NCI-H2196 treated with DMSO at 0.1 percent for 48 hours (cell line): ENCODE measurements at regions not wholly inside any gene's neighbourhood (a gene's known extent, or its start where the extent isn't known, plus 50 kb on each side); places are given as distances from the start of the nearest gene placed in this dataset.
"Not testable (repeated sequence)": the region's sequence is repeated elsewhere in the genome, so short reads cannot be mapped to it uniquely, and the experiment has no call there.

Source experiments
- DNase-seq: peaks from one replicate; lab custom pipeline; 2025; ENCODE audit not compliant: unreplicated experiment; lab: John Stamatoyannopoulos, UW

DNA sequence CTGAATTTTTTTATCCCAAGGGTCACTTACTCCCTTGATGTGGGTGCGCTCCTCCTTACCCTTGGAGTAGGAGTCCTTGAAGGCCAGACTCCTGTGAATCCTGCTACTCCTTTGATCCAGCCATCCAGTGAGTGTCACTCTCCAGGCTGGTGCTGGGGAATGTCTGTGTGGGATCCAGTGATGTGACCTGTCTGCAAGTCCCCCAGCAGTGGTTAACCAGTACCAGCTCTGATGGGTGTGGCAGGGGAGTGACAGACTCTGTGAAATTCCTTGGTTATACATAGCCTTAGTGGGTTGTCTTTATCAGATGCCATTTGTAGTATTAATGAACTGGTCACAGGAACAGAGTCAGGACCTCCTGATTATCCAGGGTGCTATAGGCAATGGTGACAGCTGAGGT is 409.5 kb upstream of the LMO3 start:
- DNase-seq: no peak

DNA sequence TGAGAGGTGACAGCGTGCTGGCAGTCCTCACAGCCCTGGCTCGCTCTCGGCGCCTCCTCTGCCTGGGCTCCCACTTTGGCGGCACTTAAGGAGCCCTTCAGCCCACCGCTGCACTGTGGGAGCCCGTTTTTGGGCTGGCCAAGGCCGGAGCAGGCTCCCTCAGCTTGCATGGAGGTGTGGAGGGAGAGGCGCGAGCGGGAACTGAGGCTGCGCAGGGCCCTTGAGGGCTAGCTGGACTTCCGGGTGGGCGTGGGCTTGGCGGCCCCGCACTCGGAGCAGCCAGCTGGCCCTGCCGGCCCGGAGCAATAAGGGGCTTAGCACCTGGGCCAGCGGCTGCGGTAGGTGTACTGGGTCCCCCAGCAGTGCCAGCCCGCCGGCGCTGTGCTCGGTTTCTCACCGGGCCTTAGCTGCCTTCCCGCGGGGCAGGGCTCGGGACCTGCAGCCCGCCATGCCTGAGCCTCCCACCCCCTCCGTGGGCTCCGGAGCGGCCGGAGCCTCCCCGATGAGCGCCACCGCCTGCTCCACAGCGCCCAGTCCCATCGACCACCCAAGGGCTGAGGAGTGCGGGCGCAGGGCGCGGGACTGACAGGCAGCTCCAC is 401.6 kb upstream of the LMO3 start:
- DNase-seq: not testable (repeated sequence)

DNA sequence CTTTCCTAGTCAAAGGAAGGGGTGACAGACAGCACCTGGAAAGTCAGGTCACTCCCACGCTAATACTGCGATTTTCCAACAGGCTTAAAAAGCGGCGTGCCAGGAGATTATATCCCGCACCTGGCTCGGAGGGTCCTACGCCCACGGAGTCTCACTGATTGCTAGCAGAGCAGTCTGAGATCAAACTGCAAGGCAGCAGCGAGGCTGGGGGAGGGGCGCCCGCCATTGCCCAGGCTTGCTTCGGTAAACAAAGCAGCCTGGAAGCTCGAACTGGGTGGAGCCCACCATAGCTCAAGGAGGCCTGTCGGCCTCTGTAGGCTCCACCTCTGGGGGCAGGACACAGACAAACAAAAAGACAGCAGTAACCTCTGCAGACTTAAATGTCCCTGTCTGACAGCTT is 392.6 kb upstream of the LMO3 start:
- DNase-seq: not testable (repeated sequence)

DNA sequence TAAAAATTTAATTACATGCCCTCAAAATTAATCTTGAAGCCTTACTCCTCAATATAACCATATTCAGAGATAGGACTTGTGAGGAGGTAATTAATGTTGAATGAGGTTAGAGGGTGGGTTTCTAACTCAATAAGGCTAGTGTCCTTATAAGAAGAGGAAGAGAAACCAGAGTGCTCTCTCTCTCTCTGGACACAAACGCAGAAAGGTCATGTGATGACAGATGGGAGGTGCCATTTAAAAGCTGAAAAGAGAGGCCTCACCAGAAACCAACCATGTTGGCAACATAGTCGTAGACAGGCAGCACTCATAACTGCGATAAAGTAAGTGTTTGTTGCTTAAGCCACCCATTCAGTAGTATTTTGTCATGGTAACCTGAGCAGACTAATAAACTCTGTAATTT is 378.5 kb upstream of the LMO3 start:
- DNase-seq: no peak

DNA sequence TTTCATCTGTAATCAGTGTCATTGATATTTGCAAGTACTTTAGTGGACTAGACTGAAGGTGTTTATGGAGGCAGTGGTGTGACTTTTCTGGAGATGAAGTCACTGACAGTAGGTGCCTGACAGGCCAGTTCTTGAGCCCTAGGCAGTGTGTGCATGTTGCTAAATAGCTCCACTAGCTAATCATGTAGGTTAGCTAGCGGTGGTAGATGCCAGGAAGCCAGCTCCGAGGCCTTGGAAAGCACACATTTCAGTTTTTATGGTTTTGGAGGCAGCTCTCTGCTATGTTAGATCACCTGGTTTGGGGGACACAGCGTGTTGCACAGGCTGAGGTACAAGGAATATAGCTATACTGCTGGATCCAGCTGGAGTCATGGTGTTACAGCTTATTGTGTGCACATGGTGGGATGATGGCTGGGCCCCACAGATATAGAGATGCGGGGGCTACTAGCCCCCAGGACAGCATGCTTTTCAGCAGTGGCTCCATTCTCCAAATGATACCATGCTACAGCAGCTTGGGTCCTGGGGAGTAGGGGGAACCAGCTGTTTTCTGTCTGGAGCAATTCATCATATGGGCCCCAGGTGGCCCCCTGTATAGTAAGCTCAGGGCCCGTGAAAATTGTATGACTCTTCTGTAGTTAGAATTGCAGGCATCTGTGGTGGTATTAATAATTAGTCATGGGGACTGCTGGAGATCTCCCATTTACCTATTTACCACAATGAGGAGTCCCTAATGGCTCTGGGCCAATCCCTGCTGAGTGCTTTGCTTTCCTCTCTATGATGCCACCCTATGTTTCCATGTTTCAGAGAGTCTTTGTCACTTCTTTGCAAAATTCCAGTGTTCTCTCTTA is 367.2 kb upstream of the LMO3 start:
- no peak for DNase-seq

DNA sequence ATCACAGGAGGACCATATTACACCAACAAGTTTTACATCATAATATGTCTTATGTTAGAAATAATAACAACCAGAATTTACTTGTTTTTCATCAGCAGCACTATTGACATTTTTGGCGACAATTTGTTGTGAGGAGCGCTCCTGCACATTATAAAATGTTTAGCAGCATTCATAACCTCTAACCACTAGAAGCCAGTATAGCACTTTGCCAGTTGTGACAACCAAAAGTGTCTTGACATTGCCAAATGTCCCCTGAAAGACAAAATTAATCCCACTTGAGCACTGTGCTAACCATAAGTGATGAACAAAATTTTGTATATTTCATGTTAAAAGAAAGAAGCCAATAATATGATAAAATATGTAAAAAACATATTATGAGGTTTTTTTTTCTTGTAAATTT is 356.9 kb upstream of the LMO3 start:
- DNase-seq: no peak

DNA sequence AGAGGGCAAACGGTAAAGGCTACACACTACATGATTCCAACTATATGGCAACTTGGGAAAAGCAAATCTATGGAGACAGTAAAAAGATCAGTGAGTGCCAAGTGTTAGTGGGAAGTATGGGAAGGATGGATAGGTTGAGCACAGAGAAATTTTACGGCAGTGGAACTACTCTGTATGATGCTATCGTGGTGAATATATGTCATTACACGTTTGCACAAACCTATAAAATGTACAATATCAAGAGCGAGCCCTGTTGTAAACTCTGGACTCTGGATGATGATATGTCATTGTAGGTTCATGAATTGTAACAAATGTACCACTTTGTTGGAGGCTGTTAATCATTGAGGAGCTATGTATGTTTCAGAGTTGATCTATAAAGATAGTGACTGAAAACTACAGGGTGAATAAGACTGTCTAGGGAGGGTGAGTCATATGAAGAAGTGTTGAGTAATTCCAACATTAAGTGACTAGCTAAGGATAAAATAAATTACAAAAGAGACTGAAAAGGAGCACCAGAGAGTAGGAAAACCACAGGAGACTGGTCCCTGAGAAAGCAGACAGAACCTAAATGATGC is 349.2 kb upstream of the LMO3 start:
- no peak for DNase-seq

DNA sequence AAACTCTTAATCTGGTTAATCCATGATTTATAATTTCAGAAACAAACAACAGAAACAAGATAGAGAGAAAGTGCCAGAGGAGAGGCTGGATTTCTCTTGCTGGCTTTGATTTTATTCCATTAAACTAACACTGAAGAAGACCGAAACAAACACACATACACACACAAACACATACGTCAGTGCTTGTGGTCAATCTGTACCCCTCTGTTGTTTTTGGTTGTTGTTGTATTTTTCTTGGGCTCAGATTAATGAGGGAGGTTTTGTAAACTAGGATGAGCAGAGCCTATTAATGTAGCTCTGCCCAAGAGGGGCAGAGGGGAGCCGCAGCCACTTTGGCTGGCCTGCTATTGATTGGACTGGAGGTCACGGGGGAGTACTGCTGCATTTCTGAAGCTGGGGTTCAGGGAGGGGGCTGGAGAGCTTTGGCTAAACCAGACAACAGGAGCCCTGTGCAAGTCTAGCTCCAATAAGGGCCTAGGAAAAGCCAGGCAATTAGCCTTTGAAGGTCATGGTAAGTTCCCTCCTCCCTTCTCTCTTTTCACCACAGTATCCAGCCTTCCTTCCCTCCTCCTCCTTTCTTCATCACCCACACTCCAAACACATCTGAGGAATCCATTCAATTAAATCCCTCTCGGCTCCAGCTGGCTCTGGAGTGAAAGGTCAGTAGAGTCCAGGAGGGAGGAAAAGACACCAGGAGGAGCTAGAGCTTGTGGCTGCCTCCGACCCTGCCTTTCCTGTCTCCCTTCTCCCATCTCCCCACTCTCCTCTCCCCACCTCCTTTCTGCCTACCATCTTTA is 344.1 kb upstream of the LMO3 start:
- no peak for DNase-seq

DNA sequence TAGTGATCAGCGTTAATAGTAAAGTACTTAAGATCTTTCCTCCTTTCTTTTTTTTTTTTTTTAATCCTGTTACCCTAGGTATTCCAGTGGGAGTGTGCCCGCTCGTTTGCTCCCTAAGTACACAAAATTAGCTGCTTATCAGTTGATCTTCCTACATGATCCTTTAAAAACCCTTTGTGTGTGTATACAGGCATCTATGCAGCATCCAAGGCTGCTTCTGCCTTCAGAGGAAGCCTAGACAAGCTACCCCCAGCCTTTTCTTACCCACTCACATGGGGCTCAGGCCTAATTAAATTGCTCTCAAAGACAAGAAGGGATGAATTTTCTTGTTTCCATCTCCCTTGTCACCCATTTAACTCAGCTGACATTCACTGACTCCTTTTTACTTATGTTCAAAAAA is 343.4 kb upstream of the LMO3 start:
- DNase-seq: no peak

DNA sequence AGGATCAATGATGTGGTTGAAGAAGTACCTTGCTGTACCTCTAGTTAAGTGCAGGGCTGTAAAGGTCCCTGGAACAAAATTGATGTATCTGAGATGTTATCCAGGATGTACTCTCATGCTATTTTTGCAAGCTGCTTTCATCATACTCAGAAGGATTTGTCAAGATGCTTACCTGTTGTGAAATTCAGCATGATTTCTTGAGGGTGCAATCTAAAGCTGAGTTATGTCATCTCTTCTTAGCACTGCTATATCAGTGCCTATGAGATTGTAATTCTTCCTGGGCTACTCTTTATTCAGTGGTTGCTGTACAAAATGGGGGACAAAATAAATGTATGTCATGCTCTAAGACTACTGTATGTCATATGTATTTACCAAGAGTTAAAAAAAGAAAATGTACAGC is 340.7 kb upstream of the LMO3 start:
- DNase-seq: no peak

DNA sequence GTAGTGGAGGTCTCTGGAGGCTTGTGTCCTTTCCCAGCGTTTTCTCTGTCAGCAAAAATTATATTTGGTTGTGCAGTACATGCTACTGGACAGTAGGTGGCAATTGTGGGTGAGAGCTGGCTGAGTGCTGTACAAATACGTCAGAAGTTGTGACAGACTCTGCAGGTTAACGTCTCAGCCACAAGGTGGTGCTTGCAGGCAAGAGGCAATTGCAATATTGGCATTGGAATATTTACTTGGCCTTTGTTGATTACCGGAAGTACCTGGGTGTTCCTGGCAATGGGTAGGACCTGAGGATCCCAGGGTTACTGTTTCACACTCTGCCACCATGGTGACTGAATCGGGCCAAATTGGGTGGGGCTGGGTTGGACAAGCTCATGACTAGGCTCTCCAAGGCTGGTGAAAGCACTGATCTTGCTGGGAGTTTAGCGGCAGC is 333.9 kb upstream of the LMO3 start:
- DNase-seq: peak; percentile 1

DNA sequence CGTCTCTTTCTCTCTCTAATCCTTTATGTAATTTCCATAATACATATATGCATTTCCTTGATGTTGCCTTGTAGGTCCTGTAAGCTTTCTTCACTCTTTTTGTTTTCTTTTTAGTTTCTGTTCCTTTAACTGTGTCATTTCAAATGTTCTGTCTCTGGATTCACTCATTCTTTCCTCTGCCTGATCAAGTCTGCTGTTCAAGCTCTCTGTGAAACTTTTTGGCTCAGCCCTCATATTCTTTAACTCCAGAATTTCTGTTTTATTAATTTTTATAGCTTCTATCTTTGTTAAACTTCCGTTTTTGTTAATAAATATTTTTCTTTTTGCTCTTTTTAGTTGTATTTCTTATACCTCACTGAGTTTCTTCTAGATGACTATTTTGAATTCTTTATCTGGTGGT is 321.3 kb upstream of the LMO3 start:
- no peak for DNase-seq

DNA sequence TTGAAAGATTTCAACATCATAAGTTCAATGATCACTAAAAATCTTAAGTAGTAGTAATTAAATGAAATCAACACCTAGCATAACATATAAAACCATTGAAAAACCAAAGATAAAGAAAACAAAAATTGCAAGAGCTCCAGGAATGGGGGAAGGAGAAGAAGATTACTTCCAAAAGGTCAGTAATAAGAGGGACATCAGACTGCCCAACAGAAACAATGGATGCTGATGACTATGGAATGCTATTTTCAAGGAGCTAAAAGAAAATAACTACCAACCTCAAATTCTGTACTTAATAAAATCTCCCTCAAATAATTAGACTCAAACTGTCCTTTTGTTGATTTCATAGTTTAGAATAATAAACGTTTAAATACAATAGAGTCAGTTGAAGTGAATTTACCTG is 314.5 kb upstream of the LMO3 start:
- no peak for DNase-seq

DNA sequence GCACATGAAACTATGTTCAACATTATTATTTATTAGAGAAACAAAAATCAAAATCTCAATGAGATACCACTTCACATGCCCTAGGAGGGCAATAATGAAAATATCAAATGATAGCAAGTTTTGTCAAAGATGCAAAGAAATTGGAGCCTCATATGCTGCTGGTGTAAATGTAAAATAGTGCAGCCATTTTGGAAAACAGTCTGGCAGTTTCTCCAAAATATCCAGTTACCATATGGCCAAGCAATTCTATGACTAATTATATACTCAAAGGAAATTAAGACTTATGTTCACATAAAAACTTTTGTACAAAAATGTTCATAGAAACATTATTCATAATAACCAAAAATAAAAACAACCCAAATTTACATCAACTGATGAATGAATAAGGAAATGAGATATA is 313.6 kb upstream of the LMO3 start:
- no peak for DNase-seq

DNA sequence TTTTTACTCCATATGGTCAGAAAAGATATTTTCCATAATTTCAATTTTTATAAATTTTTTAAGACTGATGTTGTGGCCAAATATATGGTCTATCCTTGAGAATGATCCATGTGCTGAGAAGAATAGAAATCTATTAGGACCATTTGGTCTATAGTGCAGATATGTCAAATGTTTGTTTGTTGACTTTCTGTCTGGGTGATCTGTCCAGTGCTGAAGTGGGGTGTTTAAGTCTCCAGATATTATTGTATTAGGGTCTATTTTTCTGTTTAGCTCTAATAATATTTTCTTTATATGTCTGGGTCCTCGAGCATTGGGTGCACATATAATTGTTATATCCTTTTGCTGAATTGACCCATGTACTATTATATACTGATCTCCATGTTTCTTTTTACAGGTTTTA is 308.9 kb upstream of the LMO3 start:
- DNase-seq: no peak

DNA sequence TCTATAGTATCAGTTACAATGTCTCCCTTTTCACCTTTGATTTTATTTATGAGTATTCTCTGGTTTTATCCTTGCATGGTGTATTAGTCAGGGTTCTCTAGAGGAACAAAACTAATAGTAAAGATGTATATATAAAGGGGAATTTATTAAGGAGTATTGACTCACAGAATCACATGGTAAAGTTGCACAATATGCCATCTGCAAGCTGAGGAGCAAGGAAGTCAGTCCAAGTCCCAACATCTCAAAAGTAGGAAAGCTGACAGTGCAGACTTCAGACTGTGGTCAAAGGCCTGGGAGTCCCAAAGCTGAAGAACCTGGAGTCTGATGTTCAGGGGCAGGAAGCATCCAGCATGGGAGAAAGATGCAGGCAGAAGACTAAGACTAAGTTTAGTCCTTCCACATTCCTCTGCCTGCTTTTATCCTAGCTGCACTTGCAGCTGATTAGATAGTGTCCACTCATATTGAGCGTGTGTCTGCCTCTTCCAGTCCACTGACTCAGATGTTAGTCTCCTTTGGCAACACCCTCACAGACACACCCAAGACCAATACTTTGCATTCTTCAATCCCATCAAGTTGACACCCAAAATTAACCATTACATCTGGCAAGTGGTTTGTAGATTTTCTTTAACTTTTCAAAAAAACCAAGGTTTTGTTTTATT is 308.0 kb upstream of the LMO3 start:
- no peak for DNase-seq

DNA sequence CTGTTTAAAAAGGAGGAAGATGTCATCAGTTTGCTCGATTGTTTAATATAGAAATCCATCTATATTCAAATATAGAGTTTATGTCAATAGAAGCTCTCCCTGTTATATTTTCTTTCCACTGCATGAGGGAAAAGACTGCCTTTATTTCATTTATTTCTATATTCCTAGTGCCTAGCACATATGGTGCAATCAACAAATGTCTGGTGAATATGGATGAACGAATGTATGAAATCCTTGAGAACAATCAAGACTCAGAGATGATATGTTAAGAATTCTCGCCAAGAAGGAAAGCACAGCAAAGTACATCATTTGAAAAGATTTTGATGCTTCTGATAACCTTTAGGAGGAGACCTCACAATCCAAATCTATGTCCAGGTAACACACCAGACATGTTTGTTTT is 296.0 kb upstream of the LMO3 start:
- DNase-seq: no peak

DNA sequence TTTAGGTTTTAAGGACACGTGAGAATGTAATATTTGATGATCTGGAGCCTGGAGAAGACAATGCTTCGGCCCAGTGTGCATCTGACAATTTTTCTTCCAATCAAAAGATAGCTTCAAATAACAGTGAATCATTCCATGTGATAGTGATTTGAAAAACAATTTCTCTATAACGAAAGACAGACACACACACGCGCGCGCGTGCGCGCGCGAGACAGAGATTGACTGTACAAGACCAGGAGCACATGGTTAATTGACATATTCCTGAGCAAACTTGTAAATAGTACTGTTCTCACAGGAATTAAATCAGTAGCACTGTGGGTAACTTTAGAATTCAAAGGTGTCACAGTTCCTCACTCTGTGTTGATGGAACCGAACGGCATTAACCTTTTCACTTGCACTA is 287.5 kb upstream of the LMO3 start:
- no peak for DNase-seq

DNA sequence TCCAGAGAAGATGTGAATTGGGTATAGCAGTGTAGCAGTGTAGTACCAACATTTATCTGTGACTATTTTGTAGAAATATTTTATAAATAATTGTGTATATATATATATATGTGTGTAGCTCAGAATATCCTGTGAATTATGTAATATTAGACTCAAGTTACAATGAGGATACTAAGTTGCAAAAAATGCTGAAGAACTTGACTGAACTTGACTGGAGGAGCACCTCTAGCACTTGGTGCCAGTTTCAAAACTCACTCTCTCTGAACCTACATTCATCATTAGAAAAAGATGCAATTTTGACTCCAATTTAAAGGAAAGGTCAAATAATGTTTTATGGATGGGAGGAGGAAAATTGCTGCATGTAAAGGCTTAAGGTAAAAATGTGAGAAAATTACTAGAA is 285.7 kb upstream of the LMO3 start:
- DNase-seq: no peak

DNA sequence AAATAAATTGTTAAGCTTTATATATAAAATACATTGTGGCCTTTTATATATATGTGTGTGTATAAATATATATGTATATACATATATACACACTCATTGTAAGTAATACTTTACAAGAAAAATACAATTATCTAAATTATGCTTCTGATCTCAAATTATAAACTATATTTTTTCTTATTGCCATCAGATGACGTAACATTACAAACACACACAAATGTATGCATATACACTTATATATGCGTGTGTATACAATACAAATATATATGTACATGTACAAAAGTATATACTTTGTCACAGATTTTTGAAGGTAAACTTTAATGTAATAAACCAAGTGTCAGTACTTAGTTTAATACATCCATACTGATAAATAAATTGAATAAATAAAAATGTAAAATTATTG is 278.9 kb upstream of the LMO3 start:
- no peak for DNase-seq

DNA sequence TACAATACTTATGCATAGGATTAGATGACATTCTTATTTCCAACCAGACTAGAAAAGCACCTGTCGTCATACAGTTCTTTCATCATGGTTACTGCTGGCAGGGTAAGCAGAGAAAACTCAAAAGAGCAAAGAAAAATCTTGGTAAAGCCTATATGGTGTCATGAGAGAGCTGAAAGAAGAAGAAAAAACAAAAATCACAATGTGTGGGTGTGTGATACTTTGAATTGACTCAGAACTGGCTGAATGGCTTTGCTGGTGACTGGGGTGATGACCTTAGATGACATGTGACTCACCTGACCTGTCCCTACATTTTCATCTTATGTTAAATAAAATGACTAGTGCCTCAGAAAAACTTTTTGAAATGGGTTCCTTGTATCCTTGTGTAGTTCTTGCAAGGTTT is 278.1 kb upstream of the LMO3 start:
- DNase-seq: no peak
